Suprapubic skin (tissue), 4 donors: ENCODE measurements at regions not wholly inside any gene's neighbourhood (a gene's known extent, or its start where the extent isn't known, plus 50 kb on each side); places are given as distances from the start of the nearest gene placed in this dataset.
"Not testable (repeated sequence)": the region's sequence is repeated elsewhere in the genome, so short reads cannot be mapped to it uniquely, and the experiment has no call there.

Experiments
- DNase-seq, 2 donors: peaks; one replicate each; pipeline ENCODE4 v3.0.0-alpha.2; 2019; ENCODE audit warnings: low spot score in 2 of 2
- H3K27ac ChIP-seq: fragments of 200-600 bp; sonication (generic); one replicate; pipeline ENCODE4 v1.5.1; 2019
- H3K27me3 ChIP-seq: fragments of 200-600 bp; sonication (generic); one replicate; pipeline ENCODE4 v1.5.1; 2019
- H3K36me3 ChIP-seq: fragments of 200-600 bp; sonication (generic); one replicate; pipeline ENCODE4 v1.5.1; 2019
- H3K4me1 ChIP-seq: fragments of 200-600 bp; sonication (generic); one replicate; pipeline ENCODE4 v1.5.1; 2019
- H3K4me3 ChIP-seq: fragments of 200-600 bp; sonication (generic); one replicate; pipeline ENCODE4 v1.5.1; 2019; ENCODE audit warnings: mild to moderate bottlenecking
- H3K9me3 ChIP-seq: fragments of 200-600 bp; sonication (generic); one replicate; pipeline ENCODE4 v1.5.1; 2019
- CTCF ChIP-seq, 2 donors: fragments of 200-600 bp in 1 of 2; fragments of 450-650 bp in 1 of 2; sonication (generic) in 1 of 2; IDR thresholded peaks; one replicate each; pipeline ENCODE4 v1.5.1; 2016 to 2019; ENCODE audit warnings: antibody characterized with exemption in 2 of 2, mild to moderate bottlenecking in 1 of 2, moderate library complexity in 1 of 2
- EP300 ChIP-seq: sonication (generic); formaldehyde crosslinking; IDR thresholded peaks from one replicate; pipeline ENCODE4 v1.6.1; 2017; ENCODE audit warnings: antibody characterized with exemption
- POLR2A ChIP-seq, 2 donors: fragments of 450-650 bp; IDR thresholded peaks; one replicate each; pipeline ENCODE4 v1.6.1; 2017; ENCODE audit warnings: antibody characterized with exemption in 2 of 2, mild to moderate bottlenecking in 2 of 2, moderate library complexity in 2 of 2
- POLR2AphosphoS5 ChIP-seq, 3 donors: sonication (generic); formaldehyde crosslinking; IDR thresholded peaks; one replicate each; pipeline ENCODE4 v1.6.1; 2017; ENCODE audit warnings: antibody characterized with exemption in 3 of 3
- WGBS: methylation state at CpG from one replicate; pipeline ENCODE4 v1.1.5; 2018; 5-methylcytosine and 5-hydroxymethylcytosine counted together

- 58% methylated on average over 1 of the region's 1 CpG for WGBS
- no peak for DNase-seq
- TF ChIP-seq EP300 (no peak), CTCF (IDR thresholded peaks at IDR 0.05) (no peak), POLR2A (IDR thresholded peaks at IDR 0.05) (no peak), POLR2AphosphoS5 (IDR thresholded peaks at IDR 0.05) (no peak)
Observed at GRCh38 chr5:87777877-87778276, 365.1 kb upstream of the CCNH start.

GRCh38 chr5:87776785-87777184, 364.1 kb upstream of the CCNH start:
- H3K9me3 ChIP-seq, result no peaks in the 10 kb centered on the region
- H3K4me1 ChIP-seq, result peaks cover 4% of the 10 kb centered on the region
- no peak for DNase-seq
- 83% methylated on average over 3 of the region's 3 CpGs for WGBS
- no peak for TF ChIP-seq CTCF (IDR thresholded peaks at IDR 0.05)
- TF ChIP-seq EP300, result no peak
- no peak for TF ChIP-seq POLR2AphosphoS5 (IDR thresholded peaks at IDR 0.05)
- TF ChIP-seq POLR2A (IDR thresholded peaks at IDR 0.05), result no peak
- no peaks in the 10 kb centered on the region for H3K36me3 ChIP-seq
- H3K27me3 ChIP-seq, result peaks cover 20% of the 10 kb centered on the region
- H3K4me3 ChIP-seq, result no peak overlapping the region
- no peak overlapping the region for H3K27ac ChIP-seq

More at GRCh38 chr5:87777877-87778276, 365.1 kb upstream of the CCNH start:
- no peak overlapping the region for H3K27ac ChIP-seq
- H3K4me1 ChIP-seq, result peaks cover 4% of the 10 kb centered on the region
- no peak overlapping the region for H3K4me3 ChIP-seq
- no peaks in the 10 kb centered on the region for H3K9me3 ChIP-seq
- peaks cover 31% of the 10 kb centered on the region for H3K27me3 ChIP-seq
- H3K36me3 ChIP-seq, result no peaks in the 10 kb centered on the region

GRCh38 chr5:87776302-87776701, 363.6 kb upstream of the CCNH start:
- not testable (repeated sequence) for DNase-seq, H3K4me3 ChIP-seq, H3K27ac ChIP-seq, H3K4me1 ChIP-seq, H3K36me3 ChIP-seq, H3K9me3 ChIP-seq
- peaks cover 20% of the 10 kb centered on the region for H3K27me3 ChIP-seq
- WGBS, result 95% methylated on average over 7 of the region's 7 CpGs

GRCh38 chr5:87775228-87775627, 362.5 kb upstream of the CCNH start:
- WGBS, result 61% methylated on average over 2 of the region's 2 CpGs
- Histone ChIP-seq H3K4me1 (no peaks in the 10 kb centered on the region), H3K4me3 (no peak overlapping the region), H3K27ac (no peak overlapping the region), H3K9me3 (no peaks in the 10 kb centered on the region), H3K27me3 (peaks cover 25% of the 10 kb centered on the region), H3K36me3 (no peaks in the 10 kb centered on the region)
- TF ChIP-seq POLR2A (IDR thresholded peaks at IDR 0.05), result no peak
- no peak for TF ChIP-seq CTCF (IDR thresholded peaks at IDR 0.05)
- no peak for TF ChIP-seq EP300
- TF ChIP-seq POLR2AphosphoS5 (IDR thresholded peaks at IDR 0.05), result no peak
- DNase-seq, result no peak

GRCh38 chr5:87774804-87775203, 362.1 kb upstream of the CCNH start:
- 83% methylated on average over 1 of the region's 1 CpG for WGBS

GRCh38 chr5:87770601-87771121, 357.9 kb upstream of the CCNH start:
- Histone ChIP-seq H3K4me1 (no peaks in the 10 kb centered on the region), H3K27me3 (peaks cover 15% of the 10 kb centered on the region), H3K4me3 (no peak overlapping the region), H3K9me3 (no peaks in the 10 kb centered on the region), H3K36me3 (no peaks in the 10 kb centered on the region), H3K27ac (no peak overlapping the region)
- WGBS, result 23% methylated on average over 16 of the region's 16 CpGs
- DNase-seq, result no peak
- TF ChIP-seq POLR2AphosphoS5 (IDR thresholded peaks at IDR 0.05) (no peak), CTCF (IDR thresholded peaks at IDR 0.05) (no peak), EP300 (no peak), POLR2A (IDR thresholded peaks at IDR 0.05) (no peak)

More at GRCh38 chr5:87774804-87775203, 362.1 kb upstream of the CCNH start:
- Histone ChIP-seq H3K4me3 (no peak overlapping the region), H3K27me3 (peaks cover 27% of the 10 kb centered on the region), H3K27ac (no peak overlapping the region), H3K4me1 (no peaks in the 10 kb centered on the region), H3K36me3 (no peaks in the 10 kb centered on the region), H3K9me3 (no peaks in the 10 kb centered on the region)
- DNase-seq, result no peak
- TF ChIP-seq POLR2AphosphoS5 (IDR thresholded peaks at IDR 0.05), result no peak
